ENCODE measurements at regions not wholly inside any gene's neighbourhood (a gene's known extent, or its start where the extent isn't known, plus 50 kb on each side); places are given as distances from the start of the nearest gene placed in this dataset.

DNA sequence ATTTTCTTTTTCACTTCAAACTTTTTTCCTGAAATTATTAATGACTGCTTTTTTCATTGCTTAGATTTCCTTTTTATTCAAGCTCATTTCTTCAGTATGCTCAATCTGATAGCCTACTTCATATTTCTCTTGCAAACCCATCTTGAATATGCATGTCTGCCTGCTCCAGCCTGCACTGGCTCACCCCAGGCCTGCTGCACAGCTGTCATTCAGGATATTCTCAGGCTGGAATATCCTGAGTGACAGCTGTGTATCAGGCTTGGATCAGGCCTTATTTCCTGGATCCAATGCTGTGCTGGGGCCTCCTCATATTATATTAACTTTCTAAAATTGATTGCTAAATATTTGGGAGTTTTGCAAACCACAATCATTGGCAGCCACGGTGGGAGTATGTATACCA lies 120.2 kb upstream of the TNS3 start:
- TF ChIP-seq, protein P1, sequence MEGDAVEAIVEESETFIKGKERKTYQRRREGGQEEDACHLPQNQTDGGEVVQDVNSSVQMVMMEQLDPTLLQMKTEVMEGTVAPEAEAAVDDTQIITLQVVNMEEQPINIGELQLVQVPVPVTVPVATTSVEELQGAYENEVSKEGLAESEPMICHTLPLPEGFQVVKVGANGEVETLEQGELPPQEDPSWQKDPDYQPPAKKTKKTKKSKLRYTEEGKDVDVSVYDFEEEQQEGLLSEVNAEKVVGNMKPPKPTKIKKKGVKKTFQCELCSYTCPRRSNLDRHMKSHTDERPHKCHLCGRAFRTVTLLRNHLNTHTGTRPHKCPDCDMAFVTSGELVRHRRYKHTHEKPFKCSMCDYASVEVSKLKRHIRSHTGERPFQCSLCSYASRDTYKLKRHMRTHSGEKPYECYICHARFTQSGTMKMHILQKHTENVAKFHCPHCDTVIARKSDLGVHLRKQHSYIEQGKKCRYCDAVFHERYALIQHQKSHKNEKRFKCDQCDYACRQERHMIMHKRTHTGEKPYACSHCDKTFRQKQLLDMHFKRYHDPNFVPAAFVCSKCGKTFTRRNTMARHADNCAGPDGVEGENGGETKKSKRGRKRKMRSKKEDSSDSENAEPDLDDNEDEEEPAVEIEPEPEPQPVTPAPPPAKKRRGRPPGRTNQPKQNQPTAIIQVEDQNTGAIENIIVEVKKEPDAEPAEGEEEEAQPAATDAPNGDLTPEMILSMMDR (IDR thresholded peaks at IDR 0.05) = no peak
- TF ChIP-seq POLR2A (IDR thresholded peaks at IDR 0.05) = no peak

Measured in testis (tissue), 2 donors.